Stomach (tissue), 4 donors: ENCODE measurements at regions not wholly inside any gene's neighbourhood (a gene's known extent, or its start where the extent isn't known, plus 50 kb on each side); places are given as distances from the start of the nearest gene placed in this dataset.

ENCODE experiments used
- EP300 ChIP-seq: sonication (generic); formaldehyde crosslinking; IDR thresholded peaks from one replicate; pipeline ENCODE4 v1.6.1; 2017; ENCODE audit warnings: antibody characterized with exemption
- POLR2A ChIP-seq, 4 donors: fragments of 450-650 bp; IDR thresholded peaks; one replicate each; pipeline ENCODE4 v1.6.1; 2016; ENCODE audit warnings: antibody characterized with exemption in 4 of 4, control low read depth in 2 of 4, mild to moderate bottlenecking in 1 of 4, moderate library complexity in 1 of 4
- POLR2AphosphoS5 ChIP-seq, 3 donors: sonication (generic); formaldehyde crosslinking; IDR thresholded peaks; one replicate each; pipeline ENCODE4 v1.6.1; 2016; ENCODE audit warnings: antibody characterized with exemption in 3 of 3
- TF ChIP-seq, protein P1 (sequence below), 7 experiments: fragments of 450-650 bp in 4 of 7; fragments of 200-600 bp in 3 of 7; sonication (generic) in 3 of 7; IDR thresholded peaks; one replicate each; pipeline ENCODE4 v1.5.1; 2016 to 2019; ENCODE audit warnings: antibody characterized with exemption in 7 of 7, control low read depth in 2 of 7, mild to moderate bottlenecking in 1 of 7

DNA sequence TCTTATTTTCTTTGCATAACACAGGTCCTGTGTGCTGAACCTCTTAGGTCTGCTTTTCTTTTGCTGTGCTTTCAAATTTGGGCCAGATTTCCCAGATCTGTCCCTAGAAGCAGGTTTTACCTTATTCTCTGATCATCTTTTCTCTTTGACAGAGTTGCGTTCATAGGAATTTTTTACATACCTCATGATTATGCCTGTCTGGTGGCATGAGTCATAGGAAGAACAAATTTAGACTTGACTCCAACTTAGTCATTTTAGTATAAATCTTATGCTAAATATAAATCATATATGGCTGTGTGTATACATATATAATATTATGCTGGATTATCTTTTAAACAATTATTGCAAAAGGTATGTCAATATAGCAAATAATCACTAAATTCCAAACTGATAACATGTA is 1038.9 kb downstream of the GRM8 start:
- TF ChIP-seq EP300: no peak
- TF ChIP-seq, protein P1, sequence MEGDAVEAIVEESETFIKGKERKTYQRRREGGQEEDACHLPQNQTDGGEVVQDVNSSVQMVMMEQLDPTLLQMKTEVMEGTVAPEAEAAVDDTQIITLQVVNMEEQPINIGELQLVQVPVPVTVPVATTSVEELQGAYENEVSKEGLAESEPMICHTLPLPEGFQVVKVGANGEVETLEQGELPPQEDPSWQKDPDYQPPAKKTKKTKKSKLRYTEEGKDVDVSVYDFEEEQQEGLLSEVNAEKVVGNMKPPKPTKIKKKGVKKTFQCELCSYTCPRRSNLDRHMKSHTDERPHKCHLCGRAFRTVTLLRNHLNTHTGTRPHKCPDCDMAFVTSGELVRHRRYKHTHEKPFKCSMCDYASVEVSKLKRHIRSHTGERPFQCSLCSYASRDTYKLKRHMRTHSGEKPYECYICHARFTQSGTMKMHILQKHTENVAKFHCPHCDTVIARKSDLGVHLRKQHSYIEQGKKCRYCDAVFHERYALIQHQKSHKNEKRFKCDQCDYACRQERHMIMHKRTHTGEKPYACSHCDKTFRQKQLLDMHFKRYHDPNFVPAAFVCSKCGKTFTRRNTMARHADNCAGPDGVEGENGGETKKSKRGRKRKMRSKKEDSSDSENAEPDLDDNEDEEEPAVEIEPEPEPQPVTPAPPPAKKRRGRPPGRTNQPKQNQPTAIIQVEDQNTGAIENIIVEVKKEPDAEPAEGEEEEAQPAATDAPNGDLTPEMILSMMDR (IDR thresholded peaks at IDR 0.05): no peak
- TF ChIP-seq POLR2A (IDR thresholded peaks at IDR 0.05): no peak
- TF ChIP-seq POLR2AphosphoS5 (IDR thresholded peaks at IDR 0.05): no peak
